ENCODE measurements at regions not wholly inside any gene's neighbourhood (a gene's known extent, or its start where the extent isn't known, plus 50 kb on each side); places are given as distances from the start of the nearest gene placed in this dataset.

GRCh38 chr4:129526812-129527211, 430.9 kb downstream of the C4orf33 start:
- ATAC-seq: peak; percentile 49; the same call in 2 of the 3 replicates
- TF ChIP-seq SNAI2 (CRISPR knock-in tag; IDR thresholded peaks at IDR 0.05) (no peak), PPARA (CRISPR knock-in tag; IDR thresholded peaks at IDR 0.05; ENCODE audit: borderline replicate concordance) (no peak), ZC3H10 (CRISPR knock-in tag; IDR thresholded peaks at IDR 0.05) (no peak), GLIS3 (CRISPR knock-in tag; IDR thresholded peaks at IDR 0.05) (no peak), ZNF565 (CRISPR knock-in tag; conservative IDR thresholded peaks at IDR 0.05; ENCODE audit: low read depth) (no peak), ISL1 (CRISPR knock-in tag; IDR thresholded peaks at IDR 0.05) (no peak), BACH2 (CRISPR knock-in tag; IDR thresholded peaks at IDR 0.05; ENCODE audit: borderline replicate concordance) (no peak), PATZ1 (CRISPR knock-in tag; IDR thresholded peaks at IDR 0.05; ENCODE audit: borderline replicate concordance) (no peak), CSRNP3 (CRISPR knock-in tag; IDR thresholded peaks at IDR 0.05) (no peak), ZNF8 (CRISPR knock-in tag; IDR thresholded peaks at IDR 0.05) (no peak), TCF4 (CRISPR knock-in tag; IDR thresholded peaks at IDR 0.05; ENCODE audit: borderline replicate concordance) (no peak)

- no peak for ATAC-seq
- TF ChIP-seq SNAI2 (CRISPR knock-in tag; IDR thresholded peaks at IDR 0.05) (no peak), CREB5 (CRISPR knock-in tag; IDR thresholded peaks at IDR 0.05; ENCODE audit: low read depth) (no peak), GLIS3 (CRISPR knock-in tag; IDR thresholded peaks at IDR 0.05) (no peak), ZNF565 (CRISPR knock-in tag; conservative IDR thresholded peaks at IDR 0.05; ENCODE audit: low read depth) (no peak), ZFP30 (CRISPR knock-in tag; IDR thresholded peaks at IDR 0.05) (no peak), PPARA (CRISPR knock-in tag; IDR thresholded peaks at IDR 0.05; ENCODE audit: borderline replicate concordance) (no peak), OSR1 (CRISPR knock-in tag; IDR thresholded peaks at IDR 0.05) (no peak), CSDC2 (CRISPR knock-in tag; IDR thresholded peaks at IDR 0.05) (no peak), ZNF8 (CRISPR knock-in tag; IDR thresholded peaks at IDR 0.05) (no peak), ISL1 (CRISPR knock-in tag; IDR thresholded peaks at IDR 0.05) (no peak), CSRNP3 (CRISPR knock-in tag; IDR thresholded peaks at IDR 0.05) (no peak), BACH2 (CRISPR knock-in tag; IDR thresholded peaks at IDR 0.05; ENCODE audit: borderline replicate concordance) (no peak)
Observed at GRCh38 chr4:129531253-129531652, 435.3 kb downstream of the C4orf33 start.

- ATAC-seq: no peak
- TF ChIP-seq CREB5 (CRISPR knock-in tag; IDR thresholded peaks at IDR 0.05; ENCODE audit: low read depth): no peak
- no peak for TF ChIP-seq ZC3H10 (CRISPR knock-in tag; IDR thresholded peaks at IDR 0.05)
- TF ChIP-seq ZNF70 (CRISPR knock-in tag; IDR thresholded peaks at IDR 0.05): no peak
- no peak for TF ChIP-seq CSRNP3 (CRISPR knock-in tag; IDR thresholded peaks at IDR 0.05)
- no peak for TF ChIP-seq BACH2 (CRISPR knock-in tag; IDR thresholded peaks at IDR 0.05; ENCODE audit: borderline replicate concordance)
- TF ChIP-seq TSHZ2 (CRISPR knock-in tag; IDR thresholded peaks at IDR 0.05): no peak
- TF ChIP-seq CSDC2 (CRISPR knock-in tag; IDR thresholded peaks at IDR 0.05): no peak
- no peak for TF ChIP-seq ZNF8 (CRISPR knock-in tag; IDR thresholded peaks at IDR 0.05)
- no peak for TF ChIP-seq GLIS3 (CRISPR knock-in tag; IDR thresholded peaks at IDR 0.05)
- no peak for TF ChIP-seq RARB (CRISPR knock-in tag; IDR thresholded peaks at IDR 0.05)
- TF ChIP-seq SNAI2 (CRISPR knock-in tag; IDR thresholded peaks at IDR 0.05): no peak
- no peak for TF ChIP-seq POU6F1 (CRISPR knock-in tag; IDR thresholded peaks at IDR 0.05; ENCODE audit: borderline replicate concordance, low read depth)
- TF ChIP-seq ISL1 (CRISPR knock-in tag; IDR thresholded peaks at IDR 0.05): no peak
- TF ChIP-seq ARNTL (CRISPR knock-in tag; IDR thresholded peaks at IDR 0.05; ENCODE audit: borderline replicate concordance, low read depth): no peak
- TF ChIP-seq TOX (CRISPR knock-in tag; IDR thresholded peaks at IDR 0.05; ENCODE audit: borderline replicate concordance): no peak
- TF ChIP-seq ZNF565 (CRISPR knock-in tag; conservative IDR thresholded peaks at IDR 0.05; ENCODE audit: low read depth): no peak
- TF ChIP-seq TCF4 (CRISPR knock-in tag; IDR thresholded peaks at IDR 0.05; ENCODE audit: borderline replicate concordance): no peak
- TF ChIP-seq ZFP3 (CRISPR knock-in tag; IDR thresholded peaks at IDR 0.05): no peak
Observed at GRCh38 chr4:129532573-129532972, 436.6 kb downstream of the C4orf33 start.
